Thymus (tissue), 11 donors: ENCODE measurements at regions not wholly inside any gene's neighbourhood (a gene's known extent, or its start where the extent isn't known, plus 50 kb on each side); places are given as distances from the start of the nearest gene placed in this dataset.

Source experiments
- DNase-seq, 9 donors: peaks; one replicate each; pipeline ENCODE4 v3.0.0-alpha.2; 2013; ENCODE audit warnings: low spot score in 9 of 9, low read depth in 6 of 9, missing footprints in 1 of 9
- H3K27ac ChIP-seq, 2 donors: one replicate each; pipeline ENCODE4 v1.5.1; 2013; ENCODE audit warnings: control low read depth in 1 of 2, low read depth in 1 of 2, low read length in 1 of 2, mild to moderate bottlenecking in 1 of 2, moderate library complexity in 1 of 2
- H3K27me3 ChIP-seq, 2 donors: one replicate each; pipeline ENCODE4 v1.5.1; 2013; ENCODE audit warnings: low read length in 1 of 2; ENCODE audit not compliant: control insufficient read depth in 2 of 2, insufficient read depth in 1 of 2
- H3K36me3 ChIP-seq, 2 donors: one replicate each; pipeline ENCODE4 v1.5.1; 2013; ENCODE audit warnings: low read length in 1 of 2, mild to moderate bottlenecking in 1 of 2, moderate library complexity in 1 of 2; ENCODE audit not compliant: control insufficient read depth in 2 of 2, insufficient read depth in 2 of 2
- H3K4me1 ChIP-seq, 2 donors: one replicate each; pipeline ENCODE4 v1.5.1; 2013; ENCODE audit warnings: low read length in 2 of 2; ENCODE audit not compliant: control insufficient read depth in 2 of 2, insufficient read depth in 2 of 2
- H3K4me3 ChIP-seq, 2 donors: one replicate each; pipeline ENCODE4 v1.5.1; 2013; ENCODE audit warnings: low read length in 2 of 2, control low read depth in 1 of 2, mild to moderate bottlenecking in 1 of 2
- H3K9me3 ChIP-seq, 2 donors: one replicate each; pipeline ENCODE4 v1.5.1; 2013; ENCODE audit warnings: low read length in 1 of 2, mild to moderate bottlenecking in 1 of 2; ENCODE audit not compliant: control insufficient read depth in 2 of 2, insufficient read depth in 1 of 2
- WGBS: extraction: QIAGEN DNeasy Blood & Tissue Kit; methylation state at CpG from one replicate; pipeline ENCODE4 v1.1.7; 2013; 5-methylcytosine and 5-hydroxymethylcytosine counted together
- donor health status: healthy.

DNA sequence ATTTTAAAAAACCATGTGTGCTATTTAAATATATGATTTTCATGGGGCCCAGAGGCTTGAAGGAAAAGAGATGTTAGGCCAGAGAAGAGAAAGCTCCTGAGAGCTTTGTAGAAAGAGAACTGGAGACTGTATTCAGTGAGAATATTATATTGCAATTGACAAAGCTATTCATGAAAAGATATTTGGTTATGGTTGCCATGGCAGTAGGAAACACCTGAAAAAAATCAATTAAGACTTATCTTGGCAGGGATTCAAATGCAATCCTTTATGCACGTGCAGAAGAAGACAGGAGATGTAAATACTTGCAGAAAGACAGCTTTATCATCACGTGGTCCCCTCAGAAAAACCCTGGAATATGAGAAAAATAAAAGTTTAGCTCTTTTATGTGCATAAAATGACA is 636.0 kb upstream of the TBL1XR1 start:
- WGBS: 10% methylated on average over 2 of the region's 2 CpGs
- Histone ChIP-seq H3K27me3 (no peaks in the 10 kb centered on the region), H3K9me3 (no peaks in the 10 kb centered on the region), H3K4me3 (no peak overlapping the region), H3K4me1 (no peaks in the 10 kb centered on the region), H3K36me3 (no peaks in the 10 kb centered on the region), H3K27ac (no peak overlapping the region)
- no peak for DNase-seq

- H3K27ac ChIP-seq: no peak overlapping the region
- WGBS: 65% methylated on average over 2 of the region's 2 CpGs
- H3K4me1 ChIP-seq: no peaks in the 10 kb centered on the region
- H3K4me3 ChIP-seq: no peak overlapping the region
- H3K36me3 ChIP-seq: no peaks in the 10 kb centered on the region
- no peak for DNase-seq
- no peaks in the 10 kb centered on the region for H3K27me3 ChIP-seq
- H3K9me3 ChIP-seq: no peaks in the 10 kb centered on the region
These were observed 637.7 kb upstream of the TBL1XR1 start for GRCh38 chr3:177835008-177835407.

DNA sequence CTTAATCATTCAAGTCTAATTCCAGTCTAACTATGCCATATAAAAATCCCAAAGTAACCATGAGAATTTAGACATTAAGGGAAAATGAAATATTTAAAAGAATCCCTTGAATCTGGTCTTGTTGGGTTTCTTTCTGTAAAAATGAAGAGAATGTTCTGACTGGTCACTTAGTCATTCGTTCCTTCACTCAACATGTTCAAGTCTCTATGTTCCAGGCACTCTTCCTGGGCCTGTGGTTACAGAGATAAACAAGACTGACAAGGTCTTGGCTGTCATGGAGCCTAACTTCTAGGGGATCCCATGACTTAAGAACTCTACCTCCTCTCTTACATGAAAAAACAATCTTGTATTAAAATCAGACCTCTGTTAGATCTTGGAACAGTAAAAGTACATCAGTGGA is 638.6 kb upstream of the TBL1XR1 start:
- H3K4me1 ChIP-seq: no peaks in the 10 kb centered on the region
- 93% methylated on average over 1 of the region's 1 CpG for WGBS
- no peaks in the 10 kb centered on the region for H3K27me3 ChIP-seq
- DNase-seq: no peak
- no peaks in the 10 kb centered on the region for H3K36me3 ChIP-seq
- no peak overlapping the region for H3K27ac ChIP-seq
- no peaks in the 10 kb centered on the region for H3K9me3 ChIP-seq
- no peak overlapping the region for H3K4me3 ChIP-seq

DNA sequence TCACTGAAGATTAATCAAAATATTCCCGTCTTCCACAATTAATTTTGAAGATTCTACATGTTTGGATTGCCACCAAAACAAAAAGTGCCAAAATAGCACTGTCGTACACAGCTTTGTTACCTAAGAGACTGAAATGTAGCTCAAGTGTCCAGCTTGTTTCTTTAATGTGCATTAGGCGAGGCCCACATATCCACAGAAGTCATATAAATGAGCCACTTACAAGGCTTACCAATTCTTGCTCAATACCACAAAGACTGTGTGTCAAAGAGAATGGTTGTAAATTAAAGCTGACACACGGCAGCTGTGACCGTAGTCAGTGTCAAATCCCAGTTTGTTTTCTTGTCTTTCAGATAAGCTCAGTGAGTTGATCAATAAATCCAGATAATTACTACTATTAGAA is 639.4 kb upstream of the TBL1XR1 start:
- WGBS: 95% methylated on average over 5 of the region's 5 CpGs
- no peak overlapping the region for H3K27ac ChIP-seq

GRCh38 chr3:177837951-177838655 is 640.8 kb upstream of the TBL1XR1 start:
- 85% methylated on average over 5 of the region's 5 CpGs for WGBS
- H3K27ac ChIP-seq: no peak overlapping the region

More for the DNA sequence above, 639.4 kb upstream of the TBL1XR1 start:
- H3K27me3 ChIP-seq: no peaks in the 10 kb centered on the region
- no peaks in the 10 kb centered on the region for H3K36me3 ChIP-seq
- DNase-seq: no peak
- no peak overlapping the region for H3K4me3 ChIP-seq
- H3K4me1 ChIP-seq: no peaks in the 10 kb centered on the region
- H3K9me3 ChIP-seq: no peaks in the 10 kb centered on the region

DNA sequence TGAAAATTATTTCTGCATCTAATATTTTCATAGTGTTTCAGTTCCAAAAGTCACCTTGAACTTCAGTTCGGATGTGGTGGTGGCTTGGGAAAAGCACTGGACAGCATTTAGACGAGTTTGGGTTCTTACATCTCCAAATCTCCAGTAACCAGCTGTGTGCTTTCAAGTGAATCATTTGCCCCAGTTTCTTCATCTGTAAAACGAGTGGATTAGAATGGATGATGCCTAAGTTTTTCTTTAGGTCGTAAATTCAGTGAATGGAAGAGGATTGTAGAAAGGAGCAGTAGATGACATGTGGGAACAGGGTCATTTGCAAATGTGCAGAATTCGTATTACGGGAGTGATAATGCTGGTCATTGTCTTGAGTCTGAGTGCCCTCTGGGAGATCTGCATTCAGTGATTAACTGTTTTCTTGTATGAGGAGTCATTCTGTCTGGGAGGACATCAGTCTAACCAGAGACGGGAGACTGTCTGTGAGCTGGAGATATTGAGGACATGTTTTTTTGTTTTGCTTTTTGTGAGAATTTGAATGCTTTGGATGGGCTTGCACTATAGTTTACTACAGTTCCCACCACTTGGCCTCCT is 641.6 kb upstream of the TBL1XR1 start:
- 97% methylated on average over 7 of the region's 7 CpGs for WGBS
- H3K9me3 ChIP-seq: no peaks in the 10 kb centered on the region

More at GRCh38 chr3:177837951-177838655, 640.8 kb upstream of the TBL1XR1 start:
- DNase-seq: no peak
- H3K4me1 ChIP-seq: no peaks in the 10 kb centered on the region
- no peak overlapping the region for H3K4me3 ChIP-seq
- no peaks in the 10 kb centered on the region for H3K36me3 ChIP-seq
- no peaks in the 10 kb centered on the region for H3K27me3 ChIP-seq
- no peaks in the 10 kb centered on the region for H3K9me3 ChIP-seq

GRCh38 chr3:177842302-177842701 is 645.0 kb upstream of the TBL1XR1 start:
- H3K27ac ChIP-seq: no peak overlapping the region
- H3K9me3 ChIP-seq: no peaks in the 10 kb centered on the region
- no peak for DNase-seq
- no peaks in the 10 kb centered on the region for H3K27me3 ChIP-seq
- no peaks in the 10 kb centered on the region for H3K36me3 ChIP-seq
- WGBS: 99% methylated on average over 1 of the region's 1 CpG
- no peak overlapping the region for H3K4me3 ChIP-seq
- H3K4me1 ChIP-seq: no peaks in the 10 kb centered on the region

More for the DNA sequence above, 641.6 kb upstream of the TBL1XR1 start:
- no peak overlapping the region for H3K27ac ChIP-seq
- no peaks in the 10 kb centered on the region for H3K36me3 ChIP-seq
- DNase-seq: no peak
- no peaks in the 10 kb centered on the region for H3K27me3 ChIP-seq
- H3K4me1 ChIP-seq: no peaks in the 10 kb centered on the region
- no peak overlapping the region for H3K4me3 ChIP-seq

GRCh38 chr3:177842743-177843734 is 645.8 kb upstream of the TBL1XR1 start:
- DNase-seq: no peak
- H3K4me1 ChIP-seq: no peaks in the 10 kb centered on the region
- H3K36me3 ChIP-seq: no peaks in the 10 kb centered on the region
- H3K4me3 ChIP-seq: no peak overlapping the region
- H3K27ac ChIP-seq: no peak overlapping the region
- H3K9me3 ChIP-seq: no peaks in the 10 kb centered on the region
- no peaks in the 10 kb centered on the region for H3K27me3 ChIP-seq
- WGBS: 97% methylated on average over 8 of the region's 8 CpGs
